ENCODE measurements at regions not wholly inside any gene's neighbourhood (a gene's known extent, or its start where the extent isn't known, plus 50 kb on each side); places are given as distances from the start of the nearest gene placed in this dataset.

DNA sequence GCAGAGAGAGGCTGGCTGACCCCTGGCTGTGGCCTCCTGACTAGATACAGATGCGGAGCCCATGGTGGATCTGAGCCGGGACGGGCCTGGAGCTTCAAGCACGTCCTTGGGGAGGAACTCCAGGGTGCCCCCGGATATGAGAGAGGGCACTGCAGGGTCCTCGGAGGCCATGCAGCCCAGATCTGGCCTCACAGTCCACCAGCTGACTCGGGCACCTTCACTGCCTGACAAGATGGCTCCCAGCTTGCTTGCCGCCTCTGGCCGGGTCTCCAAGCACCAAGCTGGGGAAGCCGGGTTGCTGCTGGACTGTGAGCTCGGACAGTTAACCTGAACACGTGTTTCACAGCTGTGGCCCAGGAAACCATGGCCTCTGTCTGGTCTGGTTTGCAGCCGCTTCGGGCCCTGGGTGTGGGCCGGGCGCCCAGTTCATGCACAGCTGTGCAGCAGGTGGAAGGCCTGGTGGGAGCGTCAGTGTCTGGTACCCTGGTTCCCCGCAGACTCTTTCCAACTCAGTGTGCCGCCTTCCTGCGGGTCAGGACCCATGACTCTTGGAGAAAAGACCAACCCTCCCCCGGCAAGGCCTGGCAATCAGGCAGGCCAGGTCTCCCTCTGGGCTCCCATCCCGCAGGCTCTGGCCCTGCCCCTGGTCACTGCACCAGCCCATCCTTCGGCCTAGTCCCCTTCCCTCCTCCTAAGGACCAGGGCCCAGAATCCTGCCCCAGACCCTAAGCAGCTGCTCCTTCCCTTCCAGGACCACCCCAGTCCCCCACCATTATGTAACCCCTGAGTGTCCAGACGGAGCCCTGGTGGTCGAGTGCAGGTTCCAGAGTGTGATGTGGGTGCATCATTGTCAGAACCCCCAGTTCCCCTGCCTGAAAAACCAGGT lies 74.6 kb upstream of the OTOS start:
- TF ChIP-seq, protein P1, sequence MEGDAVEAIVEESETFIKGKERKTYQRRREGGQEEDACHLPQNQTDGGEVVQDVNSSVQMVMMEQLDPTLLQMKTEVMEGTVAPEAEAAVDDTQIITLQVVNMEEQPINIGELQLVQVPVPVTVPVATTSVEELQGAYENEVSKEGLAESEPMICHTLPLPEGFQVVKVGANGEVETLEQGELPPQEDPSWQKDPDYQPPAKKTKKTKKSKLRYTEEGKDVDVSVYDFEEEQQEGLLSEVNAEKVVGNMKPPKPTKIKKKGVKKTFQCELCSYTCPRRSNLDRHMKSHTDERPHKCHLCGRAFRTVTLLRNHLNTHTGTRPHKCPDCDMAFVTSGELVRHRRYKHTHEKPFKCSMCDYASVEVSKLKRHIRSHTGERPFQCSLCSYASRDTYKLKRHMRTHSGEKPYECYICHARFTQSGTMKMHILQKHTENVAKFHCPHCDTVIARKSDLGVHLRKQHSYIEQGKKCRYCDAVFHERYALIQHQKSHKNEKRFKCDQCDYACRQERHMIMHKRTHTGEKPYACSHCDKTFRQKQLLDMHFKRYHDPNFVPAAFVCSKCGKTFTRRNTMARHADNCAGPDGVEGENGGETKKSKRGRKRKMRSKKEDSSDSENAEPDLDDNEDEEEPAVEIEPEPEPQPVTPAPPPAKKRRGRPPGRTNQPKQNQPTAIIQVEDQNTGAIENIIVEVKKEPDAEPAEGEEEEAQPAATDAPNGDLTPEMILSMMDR (IDR thresholded peaks at IDR 0.05; ENCODE audit: unreplicated experiment) = no peak
- H3K9me3 Mint-ChIP-seq (ENCODE audit: unreplicated experiment) = no peaks in the 10 kb centered on the region
- no peaks in the 10 kb centered on the region for H3K36me3 Mint-ChIP-seq (ENCODE audit: low read depth, unreplicated experiment)
- H3K27ac Mint-ChIP-seq (ENCODE audit: unreplicated experiment) = no peak overlapping the region
- no peaks in the 10 kb centered on the region for H3K4me1 Mint-ChIP-seq (ENCODE audit: unreplicated experiment)
- H3K4me3 Mint-ChIP-seq (ENCODE audit: unreplicated experiment) = no peak overlapping the region
- H3K27me3 Mint-ChIP-seq (ENCODE audit: unreplicated experiment) = peaks cover 3% of the 10 kb centered on the region
- no peak for DNase-seq (ENCODE audit: low spot score)

DNA sequence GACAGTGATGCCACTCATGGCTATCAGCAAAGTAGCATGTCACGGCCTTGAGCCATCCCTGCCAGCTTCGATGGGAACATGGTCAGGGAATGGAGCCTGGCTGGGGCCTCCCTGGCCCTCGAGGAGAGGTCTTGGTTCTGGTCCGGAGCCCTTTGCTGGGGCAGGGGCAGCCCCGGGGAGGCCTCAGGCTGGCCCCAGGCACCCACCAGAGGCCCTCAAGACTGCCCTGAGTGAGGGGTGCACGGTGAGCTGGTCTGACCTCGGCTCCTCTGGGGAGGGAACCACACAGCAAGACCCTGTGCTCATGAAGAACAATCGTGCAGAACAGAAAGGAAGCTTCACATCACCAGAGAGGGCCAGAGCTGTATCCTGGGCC lies 75.2 kb upstream of the OTOS start:
- no peak for DNase-seq (ENCODE audit: low spot score)
- Mint-ChIP-seq H3K27me3 (ENCODE audit: unreplicated experiment) (peaks cover 3% of the 10 kb centered on the region), H3K4me3 (ENCODE audit: unreplicated experiment) (no peak overlapping the region), H3K4me1 (ENCODE audit: unreplicated experiment) (peaks cover under 1% of the 10 kb centered on the region), H3K36me3 (ENCODE audit: low read depth, unreplicated experiment) (no peaks in the 10 kb centered on the region), H3K9me3 (ENCODE audit: unreplicated experiment) (no peaks in the 10 kb centered on the region), H3K27ac (ENCODE audit: unreplicated experiment) (no peak overlapping the region)
- TF ChIP-seq, protein P1 (IDR thresholded peaks at IDR 0.05; ENCODE audit: unreplicated experiment) = no peak

DNA sequence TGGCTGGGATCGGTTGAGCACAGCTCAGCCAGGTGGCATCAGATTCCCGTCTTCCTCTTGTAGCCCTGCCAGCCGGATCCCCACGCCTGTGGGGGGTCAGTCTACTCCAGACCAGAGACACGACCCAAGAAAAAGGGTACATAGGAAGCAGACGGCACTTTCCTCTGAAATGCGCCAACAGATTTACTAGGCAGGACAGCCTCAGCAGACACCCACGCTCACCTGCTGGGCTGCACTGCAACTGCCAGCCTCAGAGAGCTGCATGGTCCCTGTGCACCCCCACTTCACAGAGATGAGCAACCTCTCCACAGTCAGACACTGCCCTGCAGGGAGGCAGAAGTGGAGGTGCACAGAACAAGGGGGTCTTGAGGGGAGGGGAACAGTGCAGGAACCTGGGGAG lies 75.7 kb upstream of the OTOS start:
- DNase-seq (ENCODE audit: low spot score) = no peak
- no peaks in the 10 kb centered on the region for H3K36me3 Mint-ChIP-seq (ENCODE audit: low read depth, unreplicated experiment)
- no peak overlapping the region for H3K27ac Mint-ChIP-seq (ENCODE audit: unreplicated experiment)
- peaks cover 3% of the 10 kb centered on the region for H3K27me3 Mint-ChIP-seq (ENCODE audit: unreplicated experiment)
- peaks cover 2% of the 10 kb centered on the region for H3K4me1 Mint-ChIP-seq (ENCODE audit: unreplicated experiment)
- TF ChIP-seq, protein P1 (IDR thresholded peaks at IDR 0.05; ENCODE audit: unreplicated experiment) = no peak
- H3K9me3 Mint-ChIP-seq (ENCODE audit: unreplicated experiment) = no peaks in the 10 kb centered on the region
- no peak overlapping the region for H3K4me3 Mint-ChIP-seq (ENCODE audit: unreplicated experiment)

DNA sequence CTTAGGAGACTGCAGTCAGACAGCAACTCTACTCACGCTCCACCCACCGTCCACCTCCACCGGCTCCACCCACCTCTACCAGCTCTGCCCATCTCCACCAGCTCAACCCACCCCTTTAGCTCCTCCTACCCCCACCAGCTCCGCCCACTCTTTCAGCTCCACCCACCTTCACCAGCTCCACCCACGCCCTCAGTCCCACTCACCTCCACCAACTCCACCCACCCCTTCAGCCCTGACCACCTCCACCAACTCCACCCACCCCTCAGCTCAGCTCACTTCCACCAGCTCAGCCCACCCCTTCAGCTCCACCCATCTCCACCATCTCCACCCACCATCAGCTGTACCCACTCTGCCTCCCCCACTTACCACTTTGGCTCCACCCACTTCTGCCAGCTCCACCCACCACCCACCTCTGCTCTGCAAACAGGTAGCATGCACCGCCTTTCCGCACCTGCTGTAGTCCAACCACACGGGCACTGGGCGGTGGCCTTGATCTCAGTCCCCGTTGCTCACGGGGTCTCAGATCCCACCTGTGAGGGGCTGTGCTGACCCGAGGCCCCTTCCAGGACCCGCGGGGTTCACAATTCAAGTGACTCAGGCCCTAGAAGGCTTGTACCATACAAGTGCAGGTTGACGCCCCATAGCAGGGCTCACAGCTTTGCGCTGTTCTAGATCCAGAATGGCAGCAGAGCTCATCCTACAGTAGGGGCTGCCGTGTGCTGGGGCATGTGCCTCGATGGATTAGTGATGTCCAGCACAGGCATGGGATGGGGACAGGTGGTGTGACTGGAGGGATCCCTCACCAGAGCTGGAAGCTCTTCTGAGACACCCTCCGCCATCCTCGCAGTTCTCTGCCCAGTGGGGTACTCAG lies 77.2 kb upstream of the OTOS start:
- H3K27me3 Mint-ChIP-seq (ENCODE audit: unreplicated experiment) = peaks cover 3% of the 10 kb centered on the region
- TF ChIP-seq, protein P1 (IDR thresholded peaks at IDR 0.05; ENCODE audit: unreplicated experiment) = no peak
- peaks cover 2% of the 10 kb centered on the region for H3K4me1 Mint-ChIP-seq (ENCODE audit: unreplicated experiment)
- DNase-seq (ENCODE audit: low spot score) = no peak
- H3K36me3 Mint-ChIP-seq (ENCODE audit: low read depth, unreplicated experiment) = no peaks in the 10 kb centered on the region
- no peak overlapping the region for H3K4me3 Mint-ChIP-seq (ENCODE audit: unreplicated experiment)
- no peaks in the 10 kb centered on the region for H3K9me3 Mint-ChIP-seq (ENCODE audit: unreplicated experiment)
- no peak overlapping the region for H3K27ac Mint-ChIP-seq (ENCODE audit: unreplicated experiment)
